HepG2 (cell line): ENCODE measurements at regions not wholly inside any gene's neighbourhood (a gene's known extent, or its start where the extent isn't known, plus 50 kb on each side); places are given as distances from the start of the nearest gene placed in this dataset.
A peak's percentile ranks its signal among the peaks of the same experiment; 100 is the strongest.

Source experiments
- CHCHD3 ChIP-seq: sonication (generic); formaldehyde crosslinking; IDR thresholded peaks from 2 replicates; pipeline ENCODE4 v1.8.0; 2022; ENCODE audit warnings: mild to moderate bottlenecking, missing genetic modification reagents, moderate library complexity
- DMAP1 ChIP-seq: IDR thresholded peaks from 2 replicates; pipeline ENCODE4 v1.6.1; 2016
- DR1 ChIP-seq: sonication (generic); formaldehyde crosslinking; IDR thresholded peaks from 2 replicates; pipeline ENCODE4 v1.8.0; 2021; ENCODE audit warnings: mild to moderate bottlenecking, missing genetic modification reagents, inconsistent platforms
- FOXJ3 ChIP-seq: sonication (generic); formaldehyde crosslinking; IDR thresholded peaks from 2 replicates; pipeline ENCODE4 v1.4.0; 2020; ENCODE audit warnings: missing genetic modification reagents, mild to moderate bottlenecking, borderline replicate concordance
- HNRNPLL ChIP-seq: fragments of 200-400 bp; formaldehyde crosslinking; IDR thresholded peaks from 2 replicates; pipeline ENCODE4 v1.6.1; 2017; ENCODE audit warnings: mild to moderate bottlenecking, low read depth, low read length; ENCODE audit not compliant: poor library complexity, severe bottlenecking
- KDM3A ChIP-seq: IDR thresholded peaks from 2 replicates; pipeline ENCODE4 v1.6.1; 2018; ENCODE audit warnings: low read depth, missing compliant biosample characterization
- TCF7L2 ChIP-seq: IDR thresholded peaks from 2 replicates; pipeline ENCODE4 v1.6.1; 2011; ENCODE audit warnings: mild to moderate bottlenecking, low read depth, low read length, moderate library complexity
- TEAD2 ChIP-seq: sonication (generic); formaldehyde crosslinking; IDR thresholded peaks from 2 replicates; pipeline ENCODE4 v1.9.0; 2021; ENCODE audit warnings: missing genetic modification reagents
- THAP9 ChIP-seq: sonication (generic); formaldehyde crosslinking; IDR thresholded peaks from 2 replicates; pipeline ENCODE4; 2020; ENCODE audit warnings: missing genetic modification reagents, mild to moderate bottlenecking, borderline replicate concordance
- TP53 ChIP-seq: sonication (generic); formaldehyde crosslinking; conservative IDR thresholded peaks from 2 replicates; pipeline ENCODE4 v1.4.0; 2020; ENCODE audit warnings: missing genetic modification reagents
- ZBTB14 ChIP-seq: sonication (generic); formaldehyde crosslinking; IDR thresholded peaks from 2 replicates; pipeline ENCODE4 v1.4.0; 2020; ENCODE audit warnings: missing genetic modification reagents
- ZHX2 ChIP-seq, 2 experiments: sonication (generic) in 1 of 2; formaldehyde crosslinking in 1 of 2; IDR thresholded peaks; 2 replicates each; pipeline versions ENCODE4 v1.6.1 to v1.9.0; 2014 to 2022; ENCODE audit warnings: antibody characterized with exemption in 1 of 2, borderline replicate concordance in 1 of 2, inconsistent platforms in 1 of 2, low read depth in 1 of 2, missing genetic modification reagents in 1 of 2
- ZNF598 ChIP-seq: sonication (generic); formaldehyde crosslinking; IDR thresholded peaks from 2 replicates; pipeline ENCODE4 v1.5.1; 2020; ENCODE audit warnings: mild to moderate bottlenecking, missing genetic modification reagents, borderline replicate concordance
- ZNF615 ChIP-seq: sonication (generic); formaldehyde crosslinking; IDR thresholded peaks from 2 replicates; pipeline ENCODE4 v1.5.0; 2020; ENCODE audit warnings: mild to moderate bottlenecking, missing genetic modification reagents, borderline replicate concordance
- ZNF652 ChIP-seq: IDR thresholded peaks from 2 replicates; pipeline ENCODE4 v1.6.1; 2016; ENCODE audit warnings: low read depth, borderline replicate concordance
- ZNF776 ChIP-seq: sonication (generic); formaldehyde crosslinking; IDR thresholded peaks from 2 replicates; pipeline ENCODE4 v1.4.0; 2020; ENCODE audit warnings: mild to moderate bottlenecking, missing genetic modification reagents
- ZNF790 ChIP-seq: sonication (generic); formaldehyde crosslinking; IDR thresholded peaks from 2 replicates; pipeline ENCODE4 v1.8.0; 2022; ENCODE audit warnings: missing genetic modification reagents, mild to moderate bottlenecking, borderline replicate concordance
- ZZZ3 ChIP-seq: sonication (generic); formaldehyde crosslinking; IDR thresholded peaks from 2 replicates; pipeline ENCODE4 v1.4.0; 2020; ENCODE audit warnings: missing genetic modification reagents, mild to moderate bottlenecking, borderline replicate concordance

GRCh38 chrY:7415157-7415633, 503.6 kb upstream of the AMELY start (continued):
- TF ChIP-seq KDM3A, result no peak
- no peak for TF ChIP-seq ZZZ3 (CRISPR knock-in tag)
- no peak for TF ChIP-seq ZHX2 (IDR thresholded peaks at IDR 0.05; ENCODE audit: low read depth)
- TF ChIP-seq ZHX2 (CRISPR knock-in tag; IDR thresholded peaks at IDR 0.05; ENCODE audit: borderline replicate concordance), result no peak
- TF ChIP-seq CHCHD3, result no peak
- TF ChIP-seq DMAP1 (CRISPR knock-in tag), result no peak
- TF ChIP-seq ZNF615 (CRISPR knock-in tag), result no peak
- TF ChIP-seq DR1 (CRISPR knock-in tag), result no peak
- no peak for TF ChIP-seq ZBTB14
- no peak for TF ChIP-seq TCF7L2
- peak; percentile 43; the same call in 1 of the 2 replicates for TF ChIP-seq FOXJ3 (CRISPR knock-in tag)
- no peak for TF ChIP-seq TP53 (CRISPR knock-in tag)
- no peak for TF ChIP-seq TEAD2 (CRISPR knock-in tag)
- TF ChIP-seq HNRNPLL, result no peak
- TF ChIP-seq THAP9 (CRISPR knock-in tag), result no peak
- TF ChIP-seq ZNF776, result no peak
- no peak for TF ChIP-seq ZNF652
- no peak for TF ChIP-seq ZNF598 (CRISPR knock-in tag)
- TF ChIP-seq ZNF790 (CRISPR knock-in tag), result no peak
